HG02642 (cell line): ENCODE measurements at regions not wholly inside any gene's neighbourhood (a gene's known extent, or its start where the extent isn't known, plus 50 kb on each side); places are given as distances from the start of the nearest gene placed in this dataset.

ENCODE experiments used
- ATAC-seq: cut with Tn5 transposase; IDR thresholded peaks from one replicate; pipeline ENCODE4 v1.9.1; 2021; ENCODE audit warnings: mild to moderate bottlenecking; ENCODE audit not compliant: unreplicated experiment, poor library complexity

GRCh38 chr9:7265181-7265580 lies 507.4 kb downstream of the KDM4C start:
- ATAC-seq, result no peak

DNA sequence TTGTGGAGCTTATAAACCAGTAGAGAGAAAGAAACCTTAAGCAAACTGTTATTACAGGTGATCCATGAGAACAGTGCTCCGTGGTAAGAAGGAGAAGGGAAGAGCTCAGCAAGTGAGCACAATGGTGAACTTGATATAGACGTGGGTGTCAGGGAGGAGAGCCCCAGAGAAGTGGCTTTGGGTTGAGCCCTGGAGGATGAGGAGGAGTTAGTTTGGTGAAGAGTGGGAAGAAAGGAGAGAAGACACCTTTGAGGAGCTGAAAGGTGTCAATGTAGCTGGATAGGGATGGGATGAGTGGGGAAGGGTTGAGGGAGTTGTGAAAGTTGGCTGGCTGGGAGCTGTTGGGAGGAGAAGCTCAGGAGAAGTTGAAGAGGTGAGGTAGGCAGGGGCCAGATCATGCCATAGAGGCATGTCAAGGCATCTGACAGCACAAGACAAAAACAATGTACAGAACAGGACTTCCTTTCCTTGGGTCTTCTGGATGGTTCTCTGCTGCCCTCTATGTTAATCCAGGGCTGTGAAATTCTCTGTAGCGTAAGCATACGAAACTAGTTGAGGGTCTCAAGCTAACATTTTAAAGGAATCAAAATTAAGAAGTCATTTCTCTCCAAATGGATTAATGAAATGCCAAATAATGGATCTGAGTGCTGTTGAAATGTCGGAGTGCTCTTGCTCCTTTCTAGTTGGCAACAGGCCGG lies 501.9 kb downstream of the KDM4C start:
- ATAC-seq, result no peak

GRCh38 chr9:7258688-7259396 lies 501.1 kb downstream of the KDM4C start:
- no peak for ATAC-seq

GRCh38 chr9:7246917-7247522 lies 489.2 kb downstream of the KDM4C start:
- ATAC-seq, result no peak

DNA sequence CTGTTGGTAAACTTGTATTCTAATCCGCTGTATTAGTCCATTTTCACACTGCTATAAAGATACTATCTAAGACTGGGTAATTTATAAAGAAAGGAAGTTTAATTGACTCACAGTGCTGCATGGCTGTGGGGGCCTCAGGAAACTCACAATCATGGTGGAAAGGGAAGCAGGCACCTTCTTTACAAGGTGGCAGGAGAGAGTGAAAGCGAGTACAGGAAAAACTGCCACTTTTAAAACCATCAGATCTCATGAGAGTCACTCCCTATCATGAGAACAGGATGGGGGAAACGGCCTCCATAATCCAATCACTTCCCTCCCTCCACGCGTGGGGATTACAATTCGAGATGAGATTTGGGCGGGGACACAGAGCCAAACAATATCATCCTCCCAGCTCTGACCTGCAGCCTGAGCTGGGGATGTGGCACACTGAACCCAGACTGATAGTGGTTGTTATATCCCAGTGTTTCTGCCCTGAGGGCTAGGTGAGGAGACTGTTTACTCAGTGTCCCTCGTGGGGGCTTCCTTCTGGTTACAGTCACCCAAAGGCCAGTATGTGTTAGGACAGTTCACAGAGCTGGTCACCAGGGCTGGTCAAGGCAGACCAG lies 488.3 kb downstream of the KDM4C start:
- ATAC-seq, result no peak

DNA sequence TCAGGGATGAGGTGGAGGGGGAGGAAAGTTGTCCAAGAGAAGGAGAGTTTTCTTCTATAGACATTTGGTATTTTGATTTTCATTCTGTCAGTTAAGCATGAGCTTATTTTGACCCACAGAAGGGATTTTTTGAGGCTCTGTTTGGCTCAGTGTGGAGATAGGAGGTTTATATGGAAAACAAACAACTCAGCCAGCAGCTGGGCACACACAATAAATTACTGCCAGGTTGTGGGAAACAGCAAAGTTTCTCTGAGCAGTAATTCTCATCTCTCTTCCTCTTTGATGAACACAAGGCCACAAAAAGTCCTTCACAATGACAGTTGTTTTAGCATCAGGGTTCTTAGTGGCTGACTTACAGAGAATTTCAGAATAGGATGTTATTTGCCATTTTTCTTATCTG lies 486.1 kb downstream of the KDM4C start:
- no peak for ATAC-seq

GRCh38 chr9:7242126-7242525 lies 484.4 kb downstream of the KDM4C start:
- ATAC-seq, result no peak

DNA sequence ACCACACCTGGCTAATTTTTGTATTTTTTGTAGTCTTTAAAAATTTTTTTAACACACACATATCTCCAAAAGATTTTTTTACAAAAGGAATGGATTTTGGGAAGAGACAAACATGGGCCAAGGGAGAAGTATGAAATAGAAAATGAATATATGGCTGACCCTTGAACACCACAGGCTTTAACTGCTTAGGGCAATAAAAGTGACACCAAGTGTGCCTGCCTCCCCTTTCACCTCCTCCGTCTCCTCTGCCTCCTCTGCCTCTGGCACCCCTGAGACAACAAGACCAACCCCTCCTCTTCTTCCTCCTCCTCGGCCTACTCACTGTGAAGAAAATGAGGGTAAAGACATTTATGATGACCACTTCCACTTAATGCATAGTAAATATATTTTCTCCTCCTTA lies 483.9 kb downstream of the KDM4C start:
- no peak for ATAC-seq

DNA sequence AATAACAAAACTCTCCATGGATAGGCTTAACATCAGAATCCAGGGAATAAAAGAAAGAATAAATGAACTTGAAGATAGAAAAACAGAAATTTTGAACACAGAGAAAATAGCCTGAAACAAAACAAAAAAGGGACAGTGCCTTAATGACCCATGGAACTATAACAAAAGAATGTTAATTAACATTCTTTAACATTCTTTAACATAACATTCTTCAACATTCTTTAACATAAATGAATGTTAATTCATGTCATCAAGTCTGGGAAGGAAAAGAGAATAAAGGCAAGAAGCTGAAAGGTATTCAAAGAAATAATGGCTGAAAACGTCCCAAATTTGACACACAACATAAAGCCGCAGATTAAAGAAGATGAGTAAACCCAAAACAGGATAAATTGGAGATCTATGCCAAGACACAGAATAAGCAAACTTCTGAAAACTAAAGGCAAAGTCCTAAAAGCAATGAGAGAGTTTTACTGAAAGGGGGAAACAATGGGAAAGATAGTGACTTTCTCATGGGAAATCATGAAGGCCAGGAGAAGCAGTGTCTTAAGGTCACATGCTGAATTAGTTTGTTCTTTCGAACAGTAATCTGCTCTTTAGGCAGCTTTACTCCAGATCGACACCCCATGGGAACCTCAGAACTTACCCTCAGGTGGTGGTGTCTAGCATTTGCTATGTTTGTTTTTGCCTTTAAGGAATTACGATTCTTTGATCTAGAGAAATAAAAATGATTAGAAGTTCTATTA lies 483.0 kb downstream of the KDM4C start:
- no peak for ATAC-seq

- ATAC-seq, result no peak
Observed at GRCh38 chr9:7239708-7240107, 481.9 kb downstream of the KDM4C start.

- ATAC-seq, result no peak
Observed at GRCh38 chr9:7238247-7238637, 480.5 kb downstream of the KDM4C start.

- no peak for ATAC-seq
Observed at GRCh38 chr9:7237473-7238246, 479.9 kb downstream of the KDM4C start.

GRCh38 chr9:7236186-7236585 lies 478.4 kb downstream of the KDM4C start:
- ATAC-seq, result no peak

DNA sequence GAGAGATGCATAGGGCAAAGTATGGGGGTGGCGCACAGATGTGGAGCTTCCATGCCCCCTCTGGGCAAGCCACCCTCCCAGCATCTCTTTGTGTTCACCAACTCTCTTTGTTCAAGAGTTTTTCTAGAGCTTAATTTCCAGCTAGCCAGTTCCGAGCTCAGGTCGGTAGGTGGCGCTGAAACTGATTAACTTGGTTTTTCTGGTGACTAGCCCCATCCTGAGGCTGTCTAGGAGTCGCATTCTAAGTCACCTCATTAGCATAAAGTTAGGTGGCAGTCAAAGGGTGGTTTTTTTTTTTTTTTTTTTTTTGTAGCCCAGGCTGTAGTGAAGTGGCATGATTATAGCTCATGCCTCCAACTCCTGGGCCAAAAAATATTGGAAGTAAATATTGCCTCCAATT lies 476.4 kb downstream of the KDM4C start:
- ATAC-seq, result peak; percentile 78

GRCh38 chr9:7229571-7229970 lies 471.8 kb downstream of the KDM4C start:
- no peak for ATAC-seq

- ATAC-seq, result no peak
Observed at GRCh38 chr9:7228726-7229125, 471.0 kb downstream of the KDM4C start.

- ATAC-seq, result no peak
Observed at GRCh38 chr9:7227951-7228350, 470.2 kb downstream of the KDM4C start.

GRCh38 chr9:7226007-7226640 lies 468.4 kb downstream of the KDM4C start:
- ATAC-seq, result no peak
